ENCODE measurements at regions not wholly inside any gene's neighbourhood (a gene's known extent, or its start where the extent isn't known, plus 50 kb on each side); places are given as distances from the start of the nearest gene placed in this dataset.

GRCh38 chr22:49031746-49032330 lies 795.8 kb downstream of the BRD1 start:
- no peak for TF ChIP-seq CTCF (IDR thresholded peaks at IDR 0.05; ENCODE audit: low read length)
- no peak for TF ChIP-seq EZH2 (optimal IDR thresholded peaks at IDR 0.05; ENCODE audit: low read depth, low read length)
- no peak for TF ChIP-seq EZH2phosphoT487 (IDR thresholded peaks at IDR 0.05; ENCODE audit: low read length)

Measured in MM.1S (cell line).